H1 (cell line): ENCODE measurements at regions not wholly inside any gene's neighbourhood (a gene's known extent, or its start where the extent isn't known, plus 50 kb on each side); places are given as distances from the start of the nearest gene placed in this dataset.

ENCODE experiments used
- ASH2L ChIP-seq: fragments of 200-600, 300-600 bp; sonication (generic); IDR thresholded peaks from one replicate; pipeline ENCODE4 v1.7.1; 2017; ENCODE audit warnings: low read length
- ATF2 ChIP-seq: IDR thresholded peaks from 2 replicates; pipeline ENCODE4 v1.6.1; 2012; ENCODE audit warnings: low read length, inconsistent platforms
- CHD1 ChIP-seq: IDR thresholded peaks from 2 replicates; pipeline ENCODE4 v1.6.1; 2012; ENCODE audit warnings: low read depth, low read length, improper control_type of control experiment
- HDAC2 ChIP-seq, 2 experiments: fragments of 300-600 bp in 1 of 2; sonication (generic) in 1 of 2; IDR thresholded peaks; 2 replicates each; pipeline ENCODE4 v1.6.1; 2011 to 2012; ENCODE audit warnings: low read depth in 2 of 2, low read length in 2 of 2, mild to moderate bottlenecking in 2 of 2, moderate library complexity in 2 of 2, borderline replicate concordance in 1 of 2, inconsistent platforms in 1 of 2
- SUZ12 ChIP-seq: fragments of 200-600 bp; sonication (generic); IDR thresholded peaks from 2 replicates; pipeline ENCODE4 v1.6.1; 2012; ENCODE audit warnings: mild to moderate bottlenecking, inconsistent platforms, low read length, moderate library complexity, mixed read lengths
- TAF7 ChIP-seq: optimal IDR thresholded peaks from 2 replicates; pipeline ENCODE3; 2011; ENCODE audit warnings: low read depth, mild to moderate bottlenecking, inconsistent platforms, low read length, moderate library complexity, borderline replicate concordance

GRCh38 chr4:129883996-129884395 lies 788.0 kb downstream of the C4orf33 start (continued):
- no peak for TF ChIP-seq ATF2
- TF ChIP-seq ASH2L: no peak
- TF ChIP-seq TAF7: no peak
- TF ChIP-seq CHD1: no peak
- TF ChIP-seq HDAC2 (IDR thresholded peaks at IDR 0.05; ENCODE audit: borderline replicate concordance in 1 of 2, low read depth in 2 of 2, low read length in 2 of 2): no peak
- TF ChIP-seq SUZ12: no peak
